HepG2 (cell line): ENCODE measurements at regions not wholly inside any gene's neighbourhood (a gene's known extent, or its start where the extent isn't known, plus 50 kb on each side); places are given as distances from the start of the nearest gene placed in this dataset.

Experiments used
- CHD4 ChIP-seq: fragments of 200-600 bp; sonication (generic); IDR thresholded peaks from 2 replicates; pipeline ENCODE4 v1.7.0; 2017; ENCODE audit warnings: mild to moderate bottlenecking, low read length, borderline replicate concordance
- CREM ChIP-seq, 2 experiments: sonication (generic) in 1 of 2; formaldehyde crosslinking in 1 of 2; IDR thresholded peaks; 2 replicates each; pipeline versions ENCODE4 v1.4.0 to v1.6.1; 2016 to 2020; ENCODE audit warnings: antibody characterized with exemption in 1 of 2, mild to moderate bottlenecking in 1 of 2, missing genetic modification reagents in 1 of 2
- GTF3A ChIP-seq: sonication (generic); formaldehyde crosslinking; conservative IDR thresholded peaks from 2 replicates; pipeline ENCODE4 v1.4.0; 2020; ENCODE audit warnings: mild to moderate bottlenecking, missing genetic modification reagents
- KIAA2018 ChIP-seq: sonication (generic); formaldehyde crosslinking; IDR thresholded peaks from 2 replicates; pipeline ENCODE4 v1.5.0; 2020; ENCODE audit warnings: mild to moderate bottlenecking, missing genetic modification reagents, borderline replicate concordance
- REXO4 ChIP-seq: sonication (generic); formaldehyde crosslinking; IDR thresholded peaks from 2 replicates; pipeline ENCODE4 v1.8.0; 2022; ENCODE audit warnings: missing genetic modification reagents, mild to moderate bottlenecking, borderline replicate concordance
- SP1 ChIP-seq, 2 experiments: fragments of 450-650 bp in 1 of 2; sonication (generic) in 1 of 2; formaldehyde crosslinking in 1 of 2; IDR thresholded peaks; 2 replicates each; pipeline versions ENCODE4 v1.4.0 to v1.6.1; 2016 to 2020; ENCODE audit warnings: missing genetic modification reagents in 1 of 2
- ZNF607 ChIP-seq: sonication (generic); formaldehyde crosslinking; IDR thresholded peaks from 2 replicates; pipeline ENCODE4 v1.5.1; 2020; ENCODE audit warnings: missing genetic modification reagents, mild to moderate bottlenecking, borderline replicate concordance
- TF ChIP-seq, protein P1 (sequence below): sonication (generic); formaldehyde crosslinking; IDR thresholded peaks from 2 replicates; pipeline ENCODE4 v1.8.0; 2022; ENCODE audit warnings: low read depth, missing genetic modification reagents

DNA sequence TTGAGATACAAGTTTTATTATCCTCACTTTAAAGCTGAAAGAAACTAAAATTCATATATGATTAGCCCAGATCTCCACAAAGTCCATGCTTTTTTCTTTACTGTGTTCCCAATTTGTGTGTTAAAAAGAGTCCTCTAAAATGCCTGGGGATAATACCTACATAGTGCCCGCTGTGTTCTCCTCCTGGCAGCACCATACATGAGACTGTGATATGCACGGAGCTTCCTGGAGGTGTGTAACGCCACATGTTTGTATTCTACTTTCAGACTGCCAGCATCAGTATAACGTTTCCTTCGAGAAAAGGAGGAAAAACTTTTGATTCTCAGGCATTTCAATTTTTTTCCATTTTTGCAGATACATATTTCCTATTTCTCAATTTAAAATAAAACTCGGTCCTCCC, 273.3 kb upstream of the TGFBR2 start (continued):
- TF ChIP-seq KIAA2018 (CRISPR knock-in tag) (no peak), CHD4 (no peak), GTF3A (no peak), CREM (IDR thresholded peaks at IDR 0.05) (no peak), CREM (CRISPR knock-in tag; IDR thresholded peaks at IDR 0.05) (no peak), REXO4 (CRISPR knock-in tag) (no peak), SP1 (IDR thresholded peaks at IDR 0.05) (no peak), SP1 (CRISPR knock-in tag; IDR thresholded peaks at IDR 0.05) (no peak), ZNF607 (CRISPR knock-in tag) (no peak)
- TF ChIP-seq, protein P1, sequence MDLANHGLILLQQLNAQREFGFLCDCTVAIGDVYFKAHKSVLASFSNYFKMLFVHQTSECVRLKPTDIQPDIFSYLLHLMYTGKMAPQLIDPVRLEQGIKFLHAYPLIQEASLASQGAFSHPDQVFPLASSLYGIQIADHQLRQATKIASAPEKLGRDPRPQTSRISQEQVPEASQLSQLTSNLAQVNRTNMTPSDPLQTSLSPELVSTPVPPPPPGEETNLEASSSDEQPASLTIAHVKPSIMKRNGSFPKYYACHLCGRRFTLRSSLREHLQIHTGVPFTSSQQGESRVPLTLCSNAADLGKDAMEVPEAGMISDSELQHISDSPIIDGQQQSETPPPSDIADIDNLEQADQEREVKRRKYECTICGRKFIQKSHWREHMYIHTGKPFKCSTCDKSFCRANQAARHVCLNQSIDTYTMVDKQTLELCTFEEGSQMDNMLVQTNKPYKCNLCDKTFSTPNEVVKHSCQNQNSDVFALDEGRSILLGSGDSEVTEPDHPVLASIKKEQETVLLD (CRISPR knock-in tag): no peak
